GM21717 (cell line): ENCODE measurements at regions not wholly inside any gene's neighbourhood (a gene's known extent, or its start where the extent isn't known, plus 50 kb on each side); places are given as distances from the start of the nearest gene placed in this dataset.
"Not testable (repeated sequence)": the region's sequence is repeated elsewhere in the genome, so short reads cannot be mapped to it uniquely, and the experiment has no call there.

Source experiments
- ATAC-seq: cut with Tn5 transposase; IDR thresholded peaks from one replicate; pipeline ENCODE4 v1.9.1; 2021; ENCODE audit warnings: mild to moderate bottlenecking, moderate library complexity; ENCODE audit not compliant: unreplicated experiment

DNA sequence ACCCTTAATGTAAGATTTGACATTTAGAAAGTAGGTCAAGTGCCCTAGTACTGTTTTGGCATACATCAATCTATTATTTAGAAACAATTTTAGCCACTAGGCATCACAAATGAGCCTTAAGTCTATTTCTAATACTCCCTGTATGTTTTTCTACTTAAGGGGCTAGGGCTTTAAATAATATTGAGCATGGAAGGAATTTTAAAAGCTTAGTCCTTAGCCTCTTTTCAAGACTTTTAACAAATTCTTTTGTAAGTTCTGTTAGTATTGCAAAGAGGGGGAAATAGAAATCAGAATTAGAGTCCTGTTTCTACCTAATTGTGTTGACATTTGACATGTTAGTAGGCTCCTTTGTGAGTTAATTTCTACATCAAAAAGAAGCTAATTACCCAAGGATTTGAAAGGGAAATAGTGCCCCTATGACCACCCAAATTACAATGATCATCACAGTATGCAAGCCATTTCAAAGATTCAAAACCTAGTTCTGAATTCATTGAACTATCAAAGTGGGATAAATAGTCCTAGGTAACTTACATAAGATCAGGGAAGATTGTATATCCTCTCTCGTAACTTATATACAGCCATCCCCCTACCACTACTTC, 647.8 kb upstream of the ACO1 start:
- ATAC-seq = no peak

- ATAC-seq = no peak
Measured at GRCh38 chr9:31740705-31741104, 643.7 kb upstream of the ACO1 start.

- no peak for ATAC-seq
Measured at GRCh38 chr9:31744589-31744988, 639.9 kb upstream of the ACO1 start.

DNA sequence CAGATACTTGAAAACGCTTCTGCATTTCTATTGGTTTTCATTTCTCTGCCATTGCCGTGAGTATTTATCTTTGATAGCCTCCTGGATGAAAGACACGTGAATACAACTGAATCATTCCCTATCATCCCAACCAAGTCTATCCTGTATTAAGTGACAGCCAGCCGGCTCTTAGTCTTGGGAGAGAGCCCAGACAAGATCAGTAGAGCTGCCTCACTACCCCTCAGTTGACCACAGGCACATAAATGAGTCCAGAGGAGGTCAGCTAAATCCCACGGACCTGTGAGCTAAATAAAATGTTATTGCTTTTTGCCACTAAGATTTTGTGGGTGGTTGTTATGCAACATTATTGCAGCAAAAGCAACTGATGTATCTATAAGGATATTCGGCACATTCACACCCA, 639.0 kb upstream of the ACO1 start:
- no peak for ATAC-seq

DNA sequence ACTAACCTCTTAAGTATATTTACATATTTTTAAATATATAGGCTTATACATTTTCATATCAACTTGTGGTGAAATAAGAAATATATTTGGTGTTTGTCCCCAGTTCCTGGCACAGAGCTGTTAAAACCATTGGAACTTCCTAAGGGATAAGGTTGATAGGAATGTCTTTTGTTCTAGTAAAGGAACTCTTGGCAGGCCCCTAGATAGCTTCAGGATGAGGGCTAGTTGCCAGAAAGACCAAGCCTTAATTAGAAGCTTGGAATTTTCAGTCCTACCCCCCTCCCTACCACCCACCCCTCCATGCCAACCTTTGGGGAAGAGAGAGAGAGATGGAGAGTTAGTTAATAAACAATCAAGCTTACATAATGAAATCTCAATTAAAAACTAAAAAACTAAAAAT, 638.6 kb upstream of the ACO1 start:
- ATAC-seq = no peak

DNA sequence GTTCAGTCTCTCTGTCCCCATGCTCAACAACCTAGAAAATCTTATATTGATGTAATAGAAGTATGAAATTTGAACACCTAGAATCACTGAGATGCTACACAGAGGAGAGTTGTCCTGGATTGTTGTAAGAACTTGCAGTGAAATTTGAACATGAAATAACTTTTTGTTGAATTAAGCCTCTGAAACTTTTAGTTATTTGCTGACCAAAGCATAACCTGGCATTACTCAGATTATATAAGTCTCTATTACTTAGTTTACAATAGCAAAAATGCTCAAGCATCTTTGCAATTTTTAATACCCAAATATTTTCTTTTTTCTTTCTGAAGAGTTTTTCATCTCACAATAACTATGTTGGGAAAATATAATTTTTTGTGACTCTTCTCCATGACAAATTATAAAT, 630.7 kb upstream of the ACO1 start:
- no peak for ATAC-seq

DNA sequence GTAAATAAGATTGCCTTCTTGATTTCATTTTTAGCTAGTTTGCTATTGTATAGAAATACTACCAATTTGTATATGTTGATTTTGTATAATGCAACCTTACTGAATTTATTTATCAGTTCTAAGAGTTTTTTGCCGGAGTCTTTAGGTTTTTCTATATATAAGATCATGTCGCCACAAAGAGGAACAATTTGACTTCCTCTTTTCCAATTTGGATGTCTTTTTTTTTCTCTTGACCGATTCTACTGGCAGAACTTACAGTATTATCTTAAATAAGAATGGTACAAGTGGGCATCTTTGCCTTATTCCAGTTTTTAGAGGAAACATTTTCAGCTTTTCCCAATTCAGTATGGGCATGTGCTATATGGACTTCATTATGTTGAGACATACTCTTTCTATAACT, 624.7 kb upstream of the ACO1 start:
- ATAC-seq = no peak

DNA sequence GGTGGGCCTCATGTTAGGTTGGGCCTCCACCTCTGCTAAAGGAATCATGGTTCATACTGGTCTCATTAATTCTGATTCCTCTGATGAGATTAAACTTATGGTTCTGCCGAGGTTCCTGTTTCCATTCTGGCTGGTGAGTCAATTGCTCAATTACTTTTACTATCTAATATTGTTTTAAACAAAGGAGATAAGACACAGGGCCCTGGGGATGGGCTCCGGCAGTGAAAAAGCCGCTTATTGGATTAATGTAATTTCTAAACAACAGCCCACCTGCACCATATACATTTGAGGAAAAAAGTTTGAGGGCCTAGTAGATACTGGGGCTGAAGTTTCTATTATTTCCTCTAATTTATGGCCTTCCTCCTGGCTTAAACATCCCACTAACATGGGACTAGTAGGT, 610.4 kb upstream of the ACO1 start:
- not testable (repeated sequence) for ATAC-seq

DNA sequence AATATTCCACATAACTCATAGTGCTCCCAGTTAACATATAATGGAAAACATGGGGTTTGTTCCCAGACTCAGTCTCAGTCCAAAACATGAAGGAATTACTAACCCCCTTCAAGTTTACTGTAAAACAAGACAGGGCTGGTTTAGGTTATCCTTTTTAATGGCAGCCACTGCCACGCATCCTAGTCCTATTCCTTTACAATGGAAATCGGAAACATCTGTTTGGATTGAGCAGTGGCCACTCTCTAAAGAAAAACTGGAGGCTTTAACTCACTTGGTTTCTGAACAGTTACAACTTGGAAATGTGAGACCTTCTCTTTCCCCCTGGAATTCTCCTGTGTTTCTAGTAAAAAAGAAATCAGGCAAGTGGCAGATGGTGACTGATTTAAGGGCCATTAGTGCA, 609.9 kb upstream of the ACO1 start:
- no peak for ATAC-seq

GRCh38 chr9:31776471-31776870, 608.0 kb upstream of the ACO1 start:
- no peak for ATAC-seq

DNA sequence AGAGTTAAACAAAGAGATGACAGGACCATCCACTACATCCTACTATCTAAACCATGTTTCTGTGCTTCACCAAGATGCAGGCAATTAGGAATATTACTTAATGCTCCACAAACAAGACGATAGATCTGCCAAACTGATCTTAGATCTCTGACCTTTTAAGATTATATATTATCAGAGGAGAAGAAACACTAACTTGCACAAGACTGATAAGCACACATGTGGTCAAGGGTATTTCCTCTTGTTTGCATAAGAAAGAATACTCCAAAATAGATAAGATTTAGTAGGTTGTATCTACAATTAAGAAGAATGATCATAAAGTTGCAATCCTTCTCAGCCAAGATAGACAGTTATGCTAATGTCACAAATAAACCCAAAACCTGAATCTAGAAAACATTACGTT, 601.0 kb upstream of the ACO1 start:
- no peak for ATAC-seq

GRCh38 chr9:31790720-31791119, 593.7 kb upstream of the ACO1 start:
- ATAC-seq = no peak

DNA sequence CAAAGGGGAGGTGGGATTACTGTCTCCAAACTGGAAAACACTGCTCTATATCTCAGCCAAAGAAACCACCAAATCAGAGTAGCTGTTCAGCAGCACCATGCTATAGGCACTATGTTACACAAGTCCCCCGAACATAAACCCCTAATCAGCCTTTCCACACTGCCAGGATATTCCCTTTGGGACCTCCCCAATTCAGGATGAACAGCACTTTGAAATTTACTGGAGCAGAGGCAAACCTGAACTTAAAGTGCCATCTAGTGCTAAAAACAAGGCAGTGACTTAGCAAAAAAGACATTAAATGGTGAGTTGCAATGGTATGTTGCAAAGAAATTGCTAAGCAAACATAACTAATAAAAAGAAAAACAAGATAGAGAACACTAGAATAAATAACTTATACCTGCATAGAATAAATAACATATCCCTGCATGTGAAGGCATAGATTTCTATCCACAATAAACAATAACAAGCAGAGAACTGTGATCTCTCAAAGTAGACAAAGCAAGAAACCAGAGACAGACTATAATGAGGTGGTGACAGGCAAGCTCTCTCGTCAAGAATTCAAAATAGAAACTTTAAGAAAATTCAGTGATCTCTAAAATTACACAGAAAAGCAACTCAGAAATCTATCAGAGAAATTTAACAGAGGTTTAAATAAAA, 584.4 kb upstream of the ACO1 start:
- no peak for ATAC-seq

DNA sequence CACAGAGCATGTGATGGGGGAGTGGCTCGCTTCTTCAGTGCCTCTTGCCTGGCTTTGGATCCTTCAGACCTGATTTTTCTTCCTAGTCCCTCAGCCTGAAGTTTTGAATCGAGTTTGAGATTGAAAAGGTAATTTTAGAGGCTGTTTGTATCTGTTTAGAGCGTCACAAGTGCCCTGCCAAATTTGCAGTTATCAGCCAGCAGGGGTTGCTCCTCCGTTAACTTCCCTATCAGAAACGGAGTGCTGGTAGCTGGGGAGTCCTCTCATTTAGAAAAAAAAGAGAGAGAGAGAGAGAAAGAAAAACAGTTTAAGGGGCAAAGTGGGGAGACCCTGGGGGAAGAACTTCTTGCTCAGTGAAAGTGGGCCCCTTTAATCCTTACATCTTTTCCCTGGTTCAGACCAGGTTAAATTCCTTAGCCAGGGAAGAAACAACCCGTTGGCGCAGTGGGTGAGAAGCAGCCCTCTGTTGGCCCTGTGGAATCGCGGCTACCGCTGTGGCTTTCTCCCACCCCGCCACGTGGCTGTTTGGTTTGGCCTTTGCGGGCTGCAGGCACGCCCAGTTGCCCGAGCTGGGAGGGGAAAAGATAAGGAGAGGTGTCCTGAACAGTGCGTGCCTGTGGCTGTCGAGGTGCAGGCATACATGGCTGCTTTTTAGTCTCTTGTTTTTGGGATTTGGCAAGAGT, 576.7 kb upstream of the ACO1 start:
- ATAC-seq = no peak

- no peak for ATAC-seq
Measured at GRCh38 chr9:31808766-31809165, 575.7 kb upstream of the ACO1 start.

- ATAC-seq = no peak
Measured at GRCh38 chr9:31820426-31820825, 564.0 kb upstream of the ACO1 start.

GRCh38 chr9:31821583-31821982, 562.9 kb upstream of the ACO1 start:
- ATAC-seq = no peak

DNA sequence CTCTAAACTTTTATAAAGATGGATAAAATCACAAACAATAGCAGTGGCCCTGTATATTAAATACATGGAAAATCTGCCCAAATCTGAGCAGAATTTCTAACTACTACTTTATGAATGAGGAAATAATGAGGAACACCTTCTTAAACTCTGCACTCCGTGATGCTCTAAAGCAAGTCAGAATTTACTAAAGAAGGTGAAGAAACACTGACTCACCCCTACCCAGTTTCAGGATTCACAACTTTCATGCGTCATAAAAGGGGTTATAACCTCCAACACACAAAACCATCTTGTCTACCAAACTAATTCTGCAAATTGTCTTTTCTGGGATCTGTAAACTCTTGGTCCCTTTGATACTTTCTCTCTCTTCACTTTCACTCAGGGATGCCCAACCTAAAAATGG, 561.1 kb upstream of the ACO1 start:
- no peak for ATAC-seq

GRCh38 chr9:31824860-31825259, 559.6 kb upstream of the ACO1 start:
- no peak for ATAC-seq

DNA sequence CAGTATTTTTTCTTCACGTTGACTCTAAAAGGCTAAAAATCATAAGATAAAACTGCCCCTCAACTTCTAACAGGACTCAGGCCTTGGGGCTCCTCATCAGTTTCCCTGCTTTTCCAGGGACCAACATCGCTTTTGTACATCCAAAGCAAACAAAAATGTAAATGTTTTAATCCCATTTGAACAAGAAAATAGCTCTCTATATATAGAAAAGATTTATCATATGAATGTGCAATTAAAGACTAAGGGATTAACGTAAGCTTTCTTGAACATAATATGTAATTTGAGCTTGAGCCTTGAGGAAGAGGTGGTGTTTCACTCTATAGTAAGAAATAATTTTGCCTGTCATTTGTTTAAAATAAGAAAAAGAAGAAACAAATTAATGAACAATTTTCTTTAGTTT, 547.2 kb upstream of the ACO1 start:
- ATAC-seq = no peak

DNA sequence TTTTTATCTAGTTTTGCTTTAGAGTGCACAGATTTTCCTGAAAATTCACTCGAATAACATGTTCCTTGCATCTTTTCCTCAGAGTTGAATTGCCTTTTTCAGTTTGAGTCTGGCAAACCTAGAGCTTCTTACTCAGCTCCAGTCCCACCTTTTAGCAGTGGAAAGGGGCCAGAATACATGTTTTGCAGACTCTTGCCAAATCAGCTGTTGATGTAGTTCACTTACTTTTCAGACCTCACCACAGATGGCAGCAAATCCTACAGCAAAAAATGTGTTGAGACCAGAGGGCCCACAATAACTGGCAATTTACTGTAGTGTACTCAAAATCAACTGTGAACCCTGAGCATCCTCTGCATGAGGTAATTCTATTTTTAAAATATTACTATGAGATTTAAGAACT, 545.2 kb upstream of the ACO1 start:
- ATAC-seq = no peak

GRCh38 chr9:31840702-31841101, 543.7 kb upstream of the ACO1 start:
- ATAC-seq = no peak

DNA sequence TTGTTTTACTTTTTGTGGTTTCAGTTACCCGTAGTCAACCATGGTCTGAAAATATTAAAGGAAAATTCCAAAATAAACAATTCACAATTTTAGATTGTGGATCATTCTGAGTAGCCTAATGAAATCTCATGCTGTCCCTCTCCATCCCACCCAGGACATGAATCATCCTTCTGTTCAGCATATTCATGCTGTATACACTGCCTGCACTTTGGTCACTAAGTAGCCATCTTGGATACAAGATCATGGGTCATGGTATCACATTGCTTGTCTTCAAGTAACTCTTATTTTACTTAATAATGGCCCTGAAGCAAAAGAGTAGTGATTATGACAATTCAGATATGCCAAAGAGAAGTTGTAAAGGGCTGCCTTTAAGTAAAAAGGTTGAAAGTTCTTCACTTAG, 536.5 kb upstream of the ACO1 start:
- no peak for ATAC-seq
